C4-2B (cell line): ENCODE measurements at regions not wholly inside any gene's neighbourhood (a gene's known extent, or its start where the extent isn't known, plus 50 kb on each side); places are given as distances from the start of the nearest gene placed in this dataset.
"Not testable (repeated sequence)": the region's sequence is repeated elsewhere in the genome, so short reads cannot be mapped to it uniquely, and the experiment has no call there.

Experiments
- ZFX ChIP-seq: fragments of 450-650 bp; IDR thresholded peaks from 2 replicates; pipeline ENCODE4 v1.6.1; 2017
- TF ChIP-seq, protein P1 (sequence below): fragments of 450-650 bp; conservative IDR thresholded peaks from 2 replicates; pipeline ENCODE4 v1.5.1; 2017; ENCODE audit warnings: mild to moderate bottlenecking

DNA sequence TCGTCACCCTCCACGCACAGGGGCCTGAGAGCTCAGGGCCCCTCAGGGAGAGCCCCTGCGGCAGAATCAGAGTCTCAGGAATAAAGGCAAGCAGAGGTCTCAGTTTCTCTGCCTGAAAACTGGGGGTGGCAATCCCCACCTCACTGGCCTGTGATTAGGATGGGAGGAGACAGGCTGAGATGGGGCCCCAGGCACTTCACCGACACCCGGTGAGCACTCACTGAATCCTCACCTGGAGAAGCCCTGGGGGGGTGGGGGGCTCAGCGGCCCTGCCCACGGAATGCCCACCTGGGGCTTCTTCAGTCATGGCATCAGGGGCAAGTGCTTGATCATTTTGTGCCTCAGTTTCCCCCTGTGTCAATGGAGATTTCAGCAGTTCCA, 192.0 kb downstream of the LAT start:
- TF ChIP-seq, protein P1, sequence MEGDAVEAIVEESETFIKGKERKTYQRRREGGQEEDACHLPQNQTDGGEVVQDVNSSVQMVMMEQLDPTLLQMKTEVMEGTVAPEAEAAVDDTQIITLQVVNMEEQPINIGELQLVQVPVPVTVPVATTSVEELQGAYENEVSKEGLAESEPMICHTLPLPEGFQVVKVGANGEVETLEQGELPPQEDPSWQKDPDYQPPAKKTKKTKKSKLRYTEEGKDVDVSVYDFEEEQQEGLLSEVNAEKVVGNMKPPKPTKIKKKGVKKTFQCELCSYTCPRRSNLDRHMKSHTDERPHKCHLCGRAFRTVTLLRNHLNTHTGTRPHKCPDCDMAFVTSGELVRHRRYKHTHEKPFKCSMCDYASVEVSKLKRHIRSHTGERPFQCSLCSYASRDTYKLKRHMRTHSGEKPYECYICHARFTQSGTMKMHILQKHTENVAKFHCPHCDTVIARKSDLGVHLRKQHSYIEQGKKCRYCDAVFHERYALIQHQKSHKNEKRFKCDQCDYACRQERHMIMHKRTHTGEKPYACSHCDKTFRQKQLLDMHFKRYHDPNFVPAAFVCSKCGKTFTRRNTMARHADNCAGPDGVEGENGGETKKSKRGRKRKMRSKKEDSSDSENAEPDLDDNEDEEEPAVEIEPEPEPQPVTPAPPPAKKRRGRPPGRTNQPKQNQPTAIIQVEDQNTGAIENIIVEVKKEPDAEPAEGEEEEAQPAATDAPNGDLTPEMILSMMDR: not testable (repeated sequence)
- not testable (repeated sequence) for TF ChIP-seq ZFX
